GM19438 (cell line): ENCODE measurements at regions not wholly inside any gene's neighbourhood (a gene's known extent, or its start where the extent isn't known, plus 50 kb on each side); places are given as distances from the start of the nearest gene placed in this dataset.

ENCODE experiments used
- ATAC-seq: cut with Tn5 transposase; IDR thresholded peaks from one replicate; pipeline ENCODE4 v1.9.1; 2021; ENCODE audit warnings: low read depth; ENCODE audit not compliant: unreplicated experiment

GRCh38 chr20:6439737-6440442, 317.1 kb upstream of the FERMT1 start:
- ATAC-seq: no peak

DNA sequence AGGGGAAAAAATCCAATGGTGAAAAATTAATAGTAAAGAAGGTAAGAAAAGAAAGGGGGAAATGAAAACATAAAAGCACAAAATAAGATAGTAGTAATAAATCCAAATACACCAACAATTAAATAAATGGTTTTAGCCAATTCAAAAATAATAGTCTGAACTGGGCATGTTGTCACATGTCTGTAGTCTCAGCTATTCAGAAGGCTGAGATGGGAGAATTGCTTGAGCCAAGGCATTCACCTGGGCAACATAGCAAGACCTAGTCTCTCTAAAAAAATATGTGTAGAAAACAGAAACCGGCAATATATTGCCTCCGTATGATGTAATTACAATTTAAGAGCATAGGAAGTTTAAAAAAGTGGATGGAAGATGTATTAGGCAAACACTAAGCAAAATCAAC, 311.3 kb upstream of the FERMT1 start:
- no peak for ATAC-seq

GRCh38 chr20:6430381-6430780, 307.6 kb upstream of the FERMT1 start:
- no peak for ATAC-seq

DNA sequence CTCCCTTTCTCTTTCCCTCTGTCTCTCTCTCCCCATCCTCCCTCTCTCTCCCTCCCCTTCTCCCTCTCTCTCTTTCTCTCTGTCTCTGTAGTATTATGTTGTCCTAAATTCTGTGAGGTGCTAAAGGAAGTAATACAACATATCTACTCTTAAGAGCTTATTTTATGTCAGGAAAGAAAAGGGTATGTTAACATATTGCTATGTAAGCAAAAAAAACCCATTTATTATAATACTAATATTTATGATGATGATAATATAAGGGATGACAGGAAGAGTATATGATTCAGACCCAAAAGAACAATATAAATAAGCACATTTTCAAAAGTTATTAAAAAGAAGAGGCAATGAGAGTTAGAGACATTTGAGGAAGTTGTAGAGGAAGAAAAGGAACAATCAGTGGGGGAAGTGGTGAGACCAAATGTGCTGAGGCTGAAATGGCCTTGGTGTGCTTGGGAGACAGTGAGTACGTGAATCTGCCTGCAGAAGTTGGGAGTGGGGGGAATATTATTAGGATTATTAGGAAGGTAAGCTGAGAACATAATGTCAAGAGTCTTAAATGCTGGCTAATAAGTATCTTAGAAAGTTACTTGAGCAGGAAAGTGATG, 303.6 kb upstream of the FERMT1 start:
- ATAC-seq: no peak

DNA sequence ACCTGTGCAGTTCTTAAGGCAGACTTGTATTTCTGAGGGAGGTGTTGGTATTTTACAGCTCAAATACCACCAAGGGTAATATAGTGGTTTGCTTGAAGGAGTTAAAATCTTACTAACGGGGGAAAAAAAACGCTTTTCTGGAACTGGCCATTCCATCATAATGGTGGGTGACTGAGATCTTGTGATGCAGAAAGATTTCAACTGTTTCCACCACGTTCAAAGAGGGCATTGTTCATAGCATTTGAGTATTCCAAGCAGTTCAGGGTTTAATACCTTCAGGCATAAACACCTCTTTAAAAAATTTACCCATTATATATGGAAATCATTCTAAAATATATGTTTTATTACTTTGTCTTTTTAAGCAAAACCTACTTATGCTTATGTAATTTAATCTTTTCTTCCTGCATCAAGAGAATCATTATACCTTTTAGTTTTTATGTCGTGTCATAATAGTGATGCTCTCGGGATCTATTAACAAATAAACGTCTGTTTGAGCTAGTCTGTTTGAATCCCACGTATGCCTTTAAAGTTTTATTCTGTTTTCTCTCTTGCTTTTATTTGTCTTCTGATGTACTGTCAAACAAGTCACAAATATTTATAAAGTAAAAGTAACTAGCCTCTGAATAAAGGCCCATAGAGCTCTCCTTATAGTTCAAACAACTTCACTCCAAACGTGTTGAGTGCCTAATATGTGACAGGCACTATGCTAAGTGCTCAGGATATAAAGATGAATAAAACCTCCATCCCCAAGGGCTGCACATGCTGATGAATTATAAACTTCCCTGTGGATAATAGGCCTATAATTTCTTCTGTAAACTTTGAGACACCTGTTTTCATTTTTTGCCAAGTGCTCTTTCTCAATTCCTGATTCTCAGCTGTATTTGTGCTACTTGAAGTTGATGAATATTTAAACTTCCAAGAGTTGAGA, 298.8 kb upstream of the FERMT1 start:
- no peak for ATAC-seq

DNA sequence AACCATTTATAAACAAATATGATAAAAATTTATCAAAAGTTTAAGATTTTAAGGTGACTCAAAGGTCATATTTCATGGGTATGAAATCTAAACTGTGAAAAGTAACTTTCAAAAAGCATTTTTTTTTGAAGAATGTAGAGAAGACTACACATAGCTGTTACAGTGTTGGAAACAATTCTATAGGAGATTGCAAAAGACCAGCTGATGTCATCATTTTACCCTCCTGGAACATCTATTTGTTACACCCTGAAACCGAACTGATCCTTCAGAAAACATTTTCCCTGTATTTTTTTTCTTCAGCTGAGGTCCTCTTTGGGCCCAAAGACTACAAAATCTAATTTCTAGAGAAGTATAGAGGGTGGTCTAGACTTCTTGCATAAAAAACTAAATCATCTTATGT, 297.5 kb upstream of the FERMT1 start:
- ATAC-seq: no peak

DNA sequence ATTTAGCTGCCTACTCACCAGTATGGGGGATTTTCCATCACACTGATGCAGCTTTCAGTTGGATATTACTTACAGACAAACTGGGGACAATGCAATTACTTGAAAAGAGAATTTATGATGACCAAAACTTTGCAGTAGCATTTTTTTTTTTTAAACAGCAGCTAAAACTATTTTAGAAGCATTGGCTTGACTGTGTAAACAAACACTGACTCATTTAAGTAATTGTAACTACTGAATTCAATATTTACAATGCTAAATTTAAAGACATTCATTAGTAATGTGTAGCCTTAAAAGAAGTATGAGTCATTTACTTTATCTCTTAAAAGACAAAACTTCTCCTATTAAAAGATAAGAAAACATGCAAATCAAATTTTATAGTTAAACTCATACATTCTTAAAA, 295.9 kb upstream of the FERMT1 start:
- no peak for ATAC-seq

DNA sequence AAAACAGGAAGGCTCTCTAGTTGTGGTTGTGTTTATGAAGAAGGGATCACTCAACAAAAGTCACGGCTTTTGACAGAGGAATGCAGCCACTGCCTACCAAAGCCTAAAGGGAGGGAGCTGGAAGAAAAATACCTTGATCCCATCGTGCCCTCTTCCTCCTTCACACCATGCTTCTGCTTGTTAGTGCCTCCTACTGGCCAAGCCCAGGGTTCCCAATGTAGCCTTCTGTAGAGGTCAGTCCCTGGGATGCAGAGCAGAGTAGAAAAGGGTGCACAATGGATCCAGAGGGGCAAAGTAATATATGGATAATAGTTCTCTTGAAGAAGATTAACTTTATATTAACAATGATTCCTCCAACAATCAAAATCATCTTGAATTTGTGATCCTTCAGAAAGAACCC, 293.5 kb upstream of the FERMT1 start:
- ATAC-seq: no peak

DNA sequence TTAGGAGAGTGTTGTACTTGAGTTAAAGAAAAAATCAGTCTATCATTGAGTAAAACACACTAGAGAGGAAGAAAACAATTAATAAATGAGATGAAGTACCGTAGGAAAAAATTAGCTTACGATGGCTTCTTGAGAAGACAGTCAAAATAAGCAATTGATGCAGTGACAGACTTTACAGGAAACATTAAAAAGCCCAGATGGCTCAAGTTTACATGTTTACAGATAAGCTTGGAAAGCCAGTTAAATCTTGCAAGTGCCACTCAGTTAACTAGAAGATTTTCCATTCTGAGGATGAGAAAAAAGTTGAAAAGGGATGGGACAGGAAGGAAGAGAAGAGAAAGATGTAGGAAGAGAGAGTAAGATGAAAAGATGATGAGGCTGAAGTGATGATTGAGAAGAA, 288.8 kb upstream of the FERMT1 start:
- no peak for ATAC-seq

DNA sequence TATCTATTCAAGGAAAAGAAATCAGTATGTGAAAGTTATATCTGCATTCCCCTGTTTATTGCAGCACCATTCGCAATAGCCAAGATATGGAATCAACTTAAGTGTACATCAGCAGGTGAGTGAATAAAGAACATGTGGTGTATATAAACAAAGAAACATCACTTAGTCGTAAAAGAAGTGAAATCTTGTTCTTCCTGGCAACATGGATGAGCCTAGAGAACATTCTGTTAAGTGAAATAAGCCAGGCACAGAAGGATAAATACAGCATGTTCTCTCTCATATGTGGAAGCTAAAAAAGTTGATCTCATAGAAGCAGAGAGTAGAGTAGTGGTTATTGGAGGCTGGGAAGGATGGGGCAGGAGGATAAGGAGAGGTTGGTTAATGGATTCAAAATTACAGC, 287.9 kb upstream of the FERMT1 start:
- no peak for ATAC-seq

DNA sequence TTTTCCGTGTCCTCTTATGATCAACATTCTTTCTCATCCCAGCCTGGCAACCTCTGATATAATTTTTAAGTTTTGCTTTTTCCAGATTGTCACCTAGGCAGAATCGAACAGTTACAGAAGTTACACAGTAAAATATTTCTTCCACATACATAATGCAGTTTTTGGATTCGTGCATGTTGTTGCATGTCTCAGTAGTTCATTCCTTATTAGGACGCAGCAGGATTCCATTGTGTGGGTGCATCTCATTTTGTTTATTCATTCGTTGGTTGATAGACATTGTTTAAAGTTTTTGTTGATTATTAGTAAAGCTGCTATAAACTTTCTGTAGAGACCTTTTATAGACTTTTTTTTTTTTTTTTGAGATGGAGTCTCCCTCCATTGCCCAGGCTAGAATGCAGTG, 284.3 kb upstream of the FERMT1 start:
- ATAC-seq: no peak

- ATAC-seq: no peak
Measured at GRCh38 chr20:6401893-6402557, 279.2 kb upstream of the FERMT1 start.

DNA sequence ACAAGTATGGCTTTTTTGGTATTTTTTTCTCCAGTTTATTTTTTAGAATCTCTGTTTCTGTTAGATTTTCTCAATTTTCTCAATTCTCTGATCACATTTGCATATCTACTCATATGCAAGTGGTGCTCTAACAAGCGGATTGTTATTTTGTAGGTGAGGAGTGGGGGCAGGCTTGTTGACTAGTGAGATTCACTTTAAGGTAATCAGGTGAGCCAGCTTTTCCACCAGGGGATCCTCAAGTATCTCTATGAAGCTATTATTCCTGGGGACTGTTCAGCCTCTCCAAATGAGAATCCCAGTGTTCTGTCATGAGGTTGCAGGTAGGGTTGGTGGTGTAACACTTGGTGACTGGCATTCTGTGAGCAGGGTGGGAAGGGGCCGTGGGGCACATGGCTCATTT, 274.3 kb upstream of the FERMT1 start:
- ATAC-seq: no peak

DNA sequence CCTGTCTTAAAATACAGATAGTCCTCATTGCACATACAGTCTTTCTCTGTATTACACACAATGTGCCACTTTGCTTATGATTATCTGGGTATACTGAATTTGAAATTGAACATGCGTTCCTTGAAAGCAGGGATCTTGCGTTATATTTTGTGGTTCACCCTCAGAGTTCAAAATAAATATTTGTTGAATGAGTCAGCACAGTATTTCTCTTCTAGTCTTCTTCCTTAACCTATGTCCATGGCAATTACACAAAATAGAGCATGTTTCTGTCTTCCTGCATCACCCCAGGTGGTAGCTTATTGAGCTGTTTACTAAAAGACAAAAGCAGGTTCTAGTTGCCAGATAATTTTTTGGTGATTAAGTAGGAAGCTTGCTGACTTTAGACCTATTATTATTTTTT, 272.9 kb upstream of the FERMT1 start:
- no peak for ATAC-seq

- ATAC-seq: no peak
Measured at GRCh38 chr20:6388671-6389197, 265.9 kb upstream of the FERMT1 start.

DNA sequence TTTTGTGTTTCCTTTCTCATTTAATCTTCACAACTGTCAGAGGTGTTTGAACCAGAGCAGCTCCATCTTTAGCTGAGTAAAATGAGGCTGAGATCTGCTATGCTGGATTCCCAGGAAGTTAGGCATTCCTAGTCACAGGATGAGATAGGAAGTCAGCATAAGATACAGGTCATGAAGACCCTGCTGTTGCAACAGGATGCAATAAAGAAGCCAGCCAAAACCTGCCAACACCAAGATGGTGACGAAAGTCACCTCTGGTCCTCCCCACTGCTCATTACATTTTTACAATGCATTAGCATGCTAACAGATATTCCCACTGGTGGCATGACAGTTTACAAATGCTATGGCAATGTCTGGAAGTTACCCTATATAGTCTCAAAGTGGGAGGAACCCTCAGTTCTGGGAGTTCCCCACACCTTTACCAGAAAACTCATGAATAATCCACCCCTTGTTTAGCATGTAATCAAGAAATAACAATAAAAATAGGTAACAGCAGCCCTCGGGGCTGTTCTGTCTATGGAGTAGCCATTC, 262.2 kb upstream of the FERMT1 start:
- no peak for ATAC-seq

- ATAC-seq: no peak
Measured at GRCh38 chr20:6384380-6384779, 261.6 kb upstream of the FERMT1 start.

GRCh38 chr20:6381887-6382286, 259.1 kb upstream of the FERMT1 start:
- no peak for ATAC-seq

DNA sequence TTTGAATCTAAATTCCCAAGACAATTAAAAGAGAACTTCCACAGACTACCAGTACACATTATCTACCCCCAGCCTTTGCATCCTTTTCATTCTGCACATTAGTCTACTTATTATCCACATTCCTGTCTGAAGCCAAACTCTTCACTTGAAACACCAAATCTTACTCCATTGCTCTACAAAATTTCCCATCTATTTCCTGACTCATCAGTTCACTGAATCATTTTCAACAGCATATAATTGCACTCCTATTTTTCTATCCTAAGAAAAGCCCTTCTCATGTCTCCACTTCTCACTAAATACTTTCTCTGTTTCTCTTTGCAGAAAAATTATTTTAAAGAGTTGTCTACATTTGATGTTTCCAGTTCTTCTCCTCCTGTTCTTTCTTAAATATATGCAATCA, 239.4 kb upstream of the FERMT1 start:
- no peak for ATAC-seq

DNA sequence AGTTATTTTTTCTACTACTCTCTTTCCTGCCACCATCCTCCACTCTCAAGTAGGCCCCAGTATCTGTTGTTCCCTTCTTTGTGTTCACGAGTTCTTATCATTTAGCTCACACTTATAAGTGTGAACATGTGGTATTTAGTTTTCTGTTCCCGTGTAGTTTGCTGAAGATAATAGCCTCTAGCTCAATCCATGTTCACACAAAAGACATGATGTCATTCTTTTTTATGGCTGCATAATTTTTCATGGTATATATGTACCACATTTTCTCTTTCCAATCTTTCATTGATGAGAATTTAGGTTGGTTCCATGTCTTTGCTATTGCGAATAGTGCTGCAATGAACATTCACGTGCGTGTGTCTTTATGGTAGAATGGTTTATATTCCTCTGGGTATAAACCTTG, 237.9 kb upstream of the FERMT1 start:
- ATAC-seq: no peak
